ENCODE measurements at regions not wholly inside any gene's neighbourhood (a gene's known extent, or its start where the extent isn't known, plus 50 kb on each side); places are given as distances from the start of the nearest gene placed in this dataset.

GRCh38 chr5:133675376-133676154 is 63.2 kb upstream of the FSTL4 start:
- Histone ChIP-seq H3K9ac (ENCODE audit: low read depth, low read length) (no peak overlapping the region), H3K4me1 (ENCODE audit: control insufficient read depth, insufficient read depth, low read length) (no peaks in the 10 kb centered on the region), H3K27me3 (ENCODE audit: control insufficient read depth, insufficient read depth, low read length) (peaks cover 59% of the 10 kb centered on the region), H3K9me3 (replicated peaks; ENCODE audit: low read length) (peaks cover 5% of the 10 kb centered on the region), H3K4me2 (ENCODE audit: low read length) (no peak overlapping the region), H3K4me3 (ENCODE audit: low read length) (no peak overlapping the region), H3K36me3 (ENCODE audit: insufficient read depth, low read length) (no peaks in the 10 kb centered on the region)

GRCh38 chr5:133670336-133670735 is 58.0 kb upstream of the FSTL4 start:
- no peak overlapping the region for H3K4me3 ChIP-seq (ENCODE audit: low read length)

DNA sequence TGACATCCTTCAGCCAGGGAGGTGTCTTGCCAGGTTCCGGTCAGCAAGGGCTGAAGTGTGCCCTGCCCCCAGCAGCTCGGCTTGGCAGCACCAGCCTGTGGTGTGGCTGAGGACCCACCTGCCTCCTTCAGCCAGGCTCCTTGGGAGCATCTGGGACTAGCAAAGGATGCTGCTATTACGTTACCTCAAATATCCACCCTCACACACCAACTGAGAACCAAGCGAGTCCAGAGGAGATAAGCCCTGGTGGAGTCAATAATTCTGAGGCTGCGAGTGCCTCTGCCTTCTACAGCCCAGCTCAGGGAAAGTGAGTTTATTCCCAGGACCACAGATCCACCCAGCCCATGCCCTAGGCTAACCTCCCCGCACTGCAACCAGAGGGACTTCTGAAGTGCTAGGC is 57.1 kb upstream of the FSTL4 start:
- H3K9ac ChIP-seq (ENCODE audit: low read depth, low read length) = no peak overlapping the region
- peaks cover 5% of the 10 kb centered on the region for H3K9me3 ChIP-seq (replicated peaks; ENCODE audit: low read length)
- H3K36me3 ChIP-seq (ENCODE audit: insufficient read depth, low read length) = no peaks in the 10 kb centered on the region
- peaks cover 29% of the 10 kb centered on the region for H3K27me3 ChIP-seq (ENCODE audit: control insufficient read depth, insufficient read depth, low read length)
- H3K4me2 ChIP-seq (ENCODE audit: low read length) = no peak overlapping the region
- H3K4me1 ChIP-seq (ENCODE audit: control insufficient read depth, insufficient read depth, low read length) = peaks cover 11% of the 10 kb centered on the region
- no peak overlapping the region for H3K4me3 ChIP-seq (ENCODE audit: low read length)

More at GRCh38 chr5:133670336-133670735, 58.0 kb upstream of the FSTL4 start:
- Histone ChIP-seq H3K36me3 (ENCODE audit: insufficient read depth, low read length) (no peaks in the 10 kb centered on the region), H3K27me3 (ENCODE audit: control insufficient read depth, insufficient read depth, low read length) (peaks cover 37% of the 10 kb centered on the region), H3K9me3 (replicated peaks; ENCODE audit: low read length) (peaks cover 5% of the 10 kb centered on the region), H3K4me1 (ENCODE audit: control insufficient read depth, insufficient read depth, low read length) (peaks cover 4% of the 10 kb centered on the region), H3K9ac (ENCODE audit: low read depth, low read length) (no peak overlapping the region), H3K4me2 (ENCODE audit: low read length) (no peak overlapping the region)

GRCh38 chr5:133668458-133668857 is 56.1 kb upstream of the FSTL4 start:
- H3K9me3 ChIP-seq (replicated peaks; ENCODE audit: low read length) = peaks cover 5% of the 10 kb centered on the region
- peaks cover 18% of the 10 kb centered on the region for H3K4me1 ChIP-seq (ENCODE audit: control insufficient read depth, insufficient read depth, low read length)
- H3K4me3 ChIP-seq (ENCODE audit: low read length) = no peak overlapping the region
- no peak overlapping the region for H3K4me2 ChIP-seq (ENCODE audit: low read length)
- peaks cover 26% of the 10 kb centered on the region for H3K27me3 ChIP-seq (ENCODE audit: control insufficient read depth, insufficient read depth, low read length)
- no peak overlapping the region for H3K9ac ChIP-seq (ENCODE audit: low read depth, low read length)
- no peaks in the 10 kb centered on the region for H3K36me3 ChIP-seq (ENCODE audit: insufficient read depth, low read length)

DNA sequence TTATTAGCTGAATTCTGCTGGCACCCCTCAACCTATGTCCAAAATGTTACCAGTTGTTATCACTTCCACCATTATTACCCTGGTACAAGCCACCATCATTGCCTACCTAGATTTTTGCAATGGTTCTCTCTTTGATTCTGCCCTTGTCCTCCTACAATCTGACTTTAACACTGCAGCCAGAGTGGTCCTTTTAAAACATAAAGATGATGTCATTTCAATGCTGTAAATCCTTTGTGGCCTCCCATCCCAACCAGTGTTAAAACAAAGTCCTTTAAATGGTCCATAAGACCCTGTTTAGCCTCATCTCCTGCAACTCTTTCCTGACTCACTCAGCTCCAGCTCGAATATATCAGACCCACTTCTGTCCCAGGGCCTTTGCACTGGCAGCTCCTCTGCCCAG is 54.9 kb upstream of the FSTL4 start:
- Histone ChIP-seq H3K9me3 (replicated peaks; ENCODE audit: low read length) (peaks cover 5% of the 10 kb centered on the region), H3K36me3 (ENCODE audit: insufficient read depth, low read length) (no peaks in the 10 kb centered on the region), H3K9ac (ENCODE audit: low read depth, low read length) (no peak overlapping the region), H3K4me1 (ENCODE audit: control insufficient read depth, insufficient read depth, low read length) (peaks cover 18% of the 10 kb centered on the region), H3K27me3 (ENCODE audit: control insufficient read depth, insufficient read depth, low read length) (peaks cover 14% of the 10 kb centered on the region), H3K4me3 (ENCODE audit: low read length) (no peak overlapping the region), H3K4me2 (ENCODE audit: low read length) (no peak overlapping the region)

- no peak overlapping the region for H3K9ac ChIP-seq (ENCODE audit: low read depth, low read length)
- peaks cover 13% of the 10 kb centered on the region for H3K27me3 ChIP-seq (ENCODE audit: control insufficient read depth, insufficient read depth, low read length)
- no peak overlapping the region for H3K4me3 ChIP-seq (ENCODE audit: low read length)
- H3K36me3 ChIP-seq (ENCODE audit: insufficient read depth, low read length) = no peaks in the 10 kb centered on the region
- no peaks in the 10 kb centered on the region for H3K9me3 ChIP-seq (replicated peaks; ENCODE audit: low read length)
- H3K4me1 ChIP-seq (ENCODE audit: control insufficient read depth, insufficient read depth, low read length) = peaks cover 18% of the 10 kb centered on the region
- no peak overlapping the region for H3K4me2 ChIP-seq (ENCODE audit: low read length)
Observed at GRCh38 chr5:133665571-133665970, 53.2 kb upstream of the FSTL4 start.

DNA sequence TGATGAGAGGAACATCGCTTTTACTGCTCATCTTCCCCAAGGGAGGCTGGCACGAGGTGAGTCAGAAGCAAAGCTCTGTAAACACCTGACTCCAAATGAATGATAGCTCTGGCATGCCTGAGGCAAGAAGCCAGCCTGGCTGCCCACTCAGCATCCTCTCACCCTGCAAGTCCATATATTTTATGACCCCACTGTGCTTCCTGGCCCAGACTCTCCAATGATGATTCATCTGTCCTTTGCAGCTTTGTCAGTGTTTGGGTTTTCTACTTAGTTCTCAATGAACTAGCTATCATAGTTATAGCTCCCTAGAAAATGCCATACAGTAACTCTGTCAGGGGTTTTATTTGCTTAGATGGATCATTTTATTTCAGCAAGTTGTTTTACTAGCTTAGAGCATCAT is 52.1 kb upstream of the FSTL4 start:
- H3K9me3 ChIP-seq (replicated peaks; ENCODE audit: low read length) = no peaks in the 10 kb centered on the region
- H3K4me3 ChIP-seq (ENCODE audit: low read length) = no peak overlapping the region
- no peak overlapping the region for H3K9ac ChIP-seq (ENCODE audit: low read depth, low read length)
- H3K4me2 ChIP-seq (ENCODE audit: low read length) = no peak overlapping the region
- H3K27me3 ChIP-seq (ENCODE audit: control insufficient read depth, insufficient read depth, low read length) = peaks cover 13% of the 10 kb centered on the region
- no peaks in the 10 kb centered on the region for H3K36me3 ChIP-seq (ENCODE audit: insufficient read depth, low read length)
- H3K4me1 ChIP-seq (ENCODE audit: control insufficient read depth, insufficient read depth, low read length) = peaks cover 18% of the 10 kb centered on the region

DNA sequence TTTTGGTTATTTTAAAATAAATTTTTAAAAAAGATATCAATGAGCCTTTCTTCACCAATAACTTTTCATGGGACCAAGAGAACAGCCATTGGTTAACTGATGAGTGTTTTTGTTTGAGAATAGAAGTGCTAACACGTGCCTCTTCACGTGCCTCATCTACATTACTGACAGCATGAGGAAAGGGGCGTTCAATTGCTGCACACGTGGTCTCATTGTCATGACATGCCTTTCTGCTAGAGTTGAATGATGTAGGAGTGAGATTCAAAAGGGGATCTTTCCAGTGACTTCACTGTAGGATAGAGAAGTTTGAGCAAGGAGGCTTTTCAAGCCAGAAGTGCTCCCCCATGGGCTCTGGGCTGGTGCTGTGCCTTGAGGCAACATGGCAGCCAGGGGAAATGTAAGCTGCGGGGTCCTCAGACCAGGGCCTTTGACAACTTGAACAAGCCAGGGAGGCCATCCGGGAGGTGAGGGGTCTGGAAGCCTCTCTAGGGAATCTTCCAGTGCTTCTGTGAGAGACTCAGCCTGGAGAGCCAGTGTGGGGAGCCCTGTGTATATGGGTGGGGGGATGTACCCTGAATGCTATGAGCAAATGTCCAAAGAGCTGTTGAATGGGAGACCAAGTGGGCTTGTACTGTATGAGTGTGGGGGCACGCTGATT is 51.2 kb upstream of the FSTL4 start:
- Histone ChIP-seq H3K36me3 (ENCODE audit: insufficient read depth, low read length) (no peaks in the 10 kb centered on the region), H3K4me1 (ENCODE audit: control insufficient read depth, insufficient read depth, low read length) (peaks cover 18% of the 10 kb centered on the region), H3K9ac (ENCODE audit: low read depth, low read length) (no peak overlapping the region), H3K4me3 (ENCODE audit: low read length) (no peak overlapping the region), H3K27me3 (ENCODE audit: control insufficient read depth, insufficient read depth, low read length) (peaks cover 6% of the 10 kb centered on the region), H3K4me2 (ENCODE audit: low read length) (no peak overlapping the region), H3K9me3 (replicated peaks; ENCODE audit: low read length) (no peaks in the 10 kb centered on the region)

GRCh38 chr5:133662578-133662977 is 50.2 kb upstream of the FSTL4 start:
- no peak overlapping the region for H3K4me3 ChIP-seq (ENCODE audit: low read length)
- H3K9ac ChIP-seq (ENCODE audit: low read depth, low read length) = no peak overlapping the region
- no peaks in the 10 kb centered on the region for H3K9me3 ChIP-seq (replicated peaks; ENCODE audit: low read length)
- H3K27me3 ChIP-seq (ENCODE audit: control insufficient read depth, insufficient read depth, low read length) = peaks cover 11% of the 10 kb centered on the region
- H3K36me3 ChIP-seq (ENCODE audit: insufficient read depth, low read length) = no peaks in the 10 kb centered on the region
- H3K4me2 ChIP-seq (ENCODE audit: low read length) = no peak overlapping the region
- H3K4me1 ChIP-seq (ENCODE audit: control insufficient read depth, insufficient read depth, low read length) = peaks cover 18% of the 10 kb centered on the region
